HCT116 (cell line): ENCODE measurements at regions not wholly inside any gene's neighbourhood (a gene's known extent, or its start where the extent isn't known, plus 50 kb on each side); places are given as distances from the start of the nearest gene placed in this dataset.

Experiments used
- CBX3 ChIP-seq: IDR thresholded peaks from 2 replicates; pipeline ENCODE4 v1.6.1; 2012; ENCODE audit warnings: low read depth
- CEBPB ChIP-seq: IDR thresholded peaks from 2 replicates; pipeline ENCODE4 v1.6.1; 2012; ENCODE audit warnings: low read depth
- EZH2phosphoT487 ChIP-seq: fragments of 200-600 bp; IDR thresholded peaks from 2 replicates; pipeline ENCODE4 v1.6.1; 2018; ENCODE audit warnings: antibody characterized with exemption, borderline replicate concordance
- FOSL1 ChIP-seq: IDR thresholded peaks from 2 replicates; pipeline ENCODE4 v1.6.1; 2012; ENCODE audit warnings: low read depth
- JUND ChIP-seq: IDR thresholded peaks from 2 replicates; pipeline ENCODE4 v1.6.1; 2012
- POLR2A ChIP-seq: IDR thresholded peaks from 2 replicates; pipeline ENCODE4 v1.7.0; 2011; ENCODE audit warnings: borderline replicate concordance; ENCODE audit not compliant: insufficient read depth, insufficient read length; ENCODE audit errors: extremely low read depth
- POLR2AphosphoS5 ChIP-seq: IDR thresholded peaks from 2 replicates; pipeline ENCODE4 v1.6.1; 2011; ENCODE audit warnings: mild to moderate bottlenecking, low read depth, low read length, moderate library complexity
- RAD21 ChIP-seq: IDR thresholded peaks from 2 replicates; pipeline ENCODE4 v1.6.1; 2012; ENCODE audit warnings: low read depth, mild to moderate bottlenecking
- SIN3A ChIP-seq: IDR thresholded peaks from 2 replicates; pipeline ENCODE4 v1.6.1; 2012; ENCODE audit warnings: low read depth
- SP1 ChIP-seq: IDR thresholded peaks from 2 replicates; pipeline ENCODE4 v1.6.1; 2012; ENCODE audit warnings: low read depth
- TF ChIP-seq, protein P1 (sequence below): IDR thresholded peaks from 2 replicates; pipeline ENCODE4 v1.6.1; 2012; ENCODE audit warnings: low read depth
- TF ChIP-seq, protein P2 (sequence below): IDR thresholded peaks from 2 replicates; pipeline ENCODE4 v1.6.1; 2011; ENCODE audit warnings: mild to moderate bottlenecking, low read length, moderate library complexity; ENCODE audit not compliant: insufficient replicate concordance; ENCODE audit errors: extremely low read depth
- TF ChIP-seq, protein P3 (sequence below), 3 experiments: fragments of 200-600 bp in 1 of 3; sonication (generic) in 1 of 3; IDR thresholded peaks in 2 of 3; conservative IDR thresholded peaks in 1 of 3; 2 replicates each; pipeline ENCODE4 v1.5.1; 2012 to 2017; ENCODE audit warnings: low read depth in 2 of 3, low read length in 2 of 3, antibody characterized with exemption in 1 of 3, borderline replicate concordance in 1 of 3, control low read depth in 1 of 3, mild to moderate bottlenecking in 1 of 3, mixed read lengths in 1 of 3, mixed run types in 1 of 3, moderate library complexity in 1 of 3; ENCODE audit not compliant: insufficient read depth in 1 of 3

DNA sequence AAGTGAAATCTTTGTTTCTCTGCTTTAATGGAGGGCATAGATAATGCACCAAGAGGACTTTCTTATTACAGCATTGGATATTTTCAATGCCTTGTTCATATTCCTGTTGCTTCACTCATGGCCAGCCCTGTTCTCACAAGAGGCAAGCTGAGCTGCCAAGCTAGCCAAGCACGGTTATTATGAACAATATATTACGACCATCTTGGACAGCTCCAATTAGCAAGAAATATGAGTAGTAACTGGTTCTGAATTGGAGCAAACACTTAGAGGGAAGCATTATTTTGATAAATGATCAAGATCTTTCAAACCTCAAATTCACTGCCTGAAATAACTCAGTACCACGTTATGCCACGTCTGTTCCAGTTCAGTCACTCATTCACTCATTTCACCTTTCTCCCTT is 159.8 kb downstream of the SETD4 start:
- TF ChIP-seq, protein P1, sequence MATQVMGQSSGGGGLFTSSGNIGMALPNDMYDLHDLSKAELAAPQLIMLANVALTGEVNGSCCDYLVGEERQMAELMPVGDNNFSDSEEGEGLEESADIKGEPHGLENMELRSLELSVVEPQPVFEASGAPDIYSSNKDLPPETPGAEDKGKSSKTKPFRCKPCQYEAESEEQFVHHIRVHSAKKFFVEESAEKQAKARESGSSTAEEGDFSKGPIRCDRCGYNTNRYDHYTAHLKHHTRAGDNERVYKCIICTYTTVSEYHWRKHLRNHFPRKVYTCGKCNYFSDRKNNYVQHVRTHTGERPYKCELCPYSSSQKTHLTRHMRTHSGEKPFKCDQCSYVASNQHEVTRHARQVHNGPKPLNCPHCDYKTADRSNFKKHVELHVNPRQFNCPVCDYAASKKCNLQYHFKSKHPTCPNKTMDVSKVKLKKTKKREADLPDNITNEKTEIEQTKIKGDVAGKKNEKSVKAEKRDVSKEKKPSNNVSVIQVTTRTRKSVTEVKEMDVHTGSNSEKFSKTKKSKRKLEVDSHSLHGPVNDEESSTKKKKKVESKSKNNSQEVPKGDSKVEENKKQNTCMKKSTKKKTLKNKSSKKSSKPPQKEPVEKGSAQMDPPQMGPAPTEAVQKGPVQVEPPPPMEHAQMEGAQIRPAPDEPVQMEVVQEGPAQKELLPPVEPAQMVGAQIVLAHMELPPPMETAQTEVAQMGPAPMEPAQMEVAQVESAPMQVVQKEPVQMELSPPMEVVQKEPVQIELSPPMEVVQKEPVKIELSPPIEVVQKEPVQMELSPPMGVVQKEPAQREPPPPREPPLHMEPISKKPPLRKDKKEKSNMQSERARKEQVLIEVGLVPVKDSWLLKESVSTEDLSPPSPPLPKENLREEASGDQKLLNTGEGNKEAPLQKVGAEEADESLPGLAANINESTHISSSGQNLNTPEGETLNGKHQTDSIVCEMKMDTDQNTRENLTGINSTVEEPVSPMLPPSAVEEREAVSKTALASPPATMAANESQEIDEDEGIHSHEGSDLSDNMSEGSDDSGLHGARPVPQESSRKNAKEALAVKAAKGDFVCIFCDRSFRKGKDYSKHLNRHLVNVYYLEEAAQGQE, result no peak
- TF ChIP-seq POLR2A, result no peak
- TF ChIP-seq EZH2phosphoT487, result no peak
- TF ChIP-seq, protein P2, sequence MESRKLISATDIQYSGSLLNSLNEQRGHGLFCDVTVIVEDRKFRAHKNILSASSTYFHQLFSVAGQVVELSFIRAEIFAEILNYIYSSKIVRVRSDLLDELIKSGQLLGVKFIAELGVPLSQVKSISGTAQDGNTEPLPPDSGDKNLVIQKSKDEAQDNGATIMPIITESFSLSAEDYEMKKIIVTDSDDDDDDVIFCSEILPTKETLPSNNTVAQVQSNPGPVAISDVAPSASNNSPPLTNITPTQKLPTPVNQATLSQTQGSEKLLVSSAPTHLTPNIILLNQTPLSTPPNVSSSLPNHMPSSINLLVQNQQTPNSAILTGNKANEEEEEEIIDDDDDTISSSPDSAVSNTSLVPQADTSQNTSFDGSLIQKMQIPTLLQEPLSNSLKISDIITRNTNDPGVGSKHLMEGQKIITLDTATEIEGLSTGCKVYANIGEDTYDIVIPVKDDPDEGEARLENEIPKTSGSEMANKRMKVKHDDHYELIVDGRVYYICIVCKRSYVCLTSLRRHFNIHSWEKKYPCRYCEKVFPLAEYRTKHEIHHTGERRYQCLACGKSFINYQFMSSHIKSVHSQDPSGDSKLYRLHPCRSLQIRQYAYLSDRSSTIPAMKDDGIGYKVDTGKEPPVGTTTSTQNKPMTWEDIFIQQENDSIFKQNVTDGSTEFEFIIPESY, result no peak
- TF ChIP-seq SP1, result no peak
- TF ChIP-seq, protein P3, sequence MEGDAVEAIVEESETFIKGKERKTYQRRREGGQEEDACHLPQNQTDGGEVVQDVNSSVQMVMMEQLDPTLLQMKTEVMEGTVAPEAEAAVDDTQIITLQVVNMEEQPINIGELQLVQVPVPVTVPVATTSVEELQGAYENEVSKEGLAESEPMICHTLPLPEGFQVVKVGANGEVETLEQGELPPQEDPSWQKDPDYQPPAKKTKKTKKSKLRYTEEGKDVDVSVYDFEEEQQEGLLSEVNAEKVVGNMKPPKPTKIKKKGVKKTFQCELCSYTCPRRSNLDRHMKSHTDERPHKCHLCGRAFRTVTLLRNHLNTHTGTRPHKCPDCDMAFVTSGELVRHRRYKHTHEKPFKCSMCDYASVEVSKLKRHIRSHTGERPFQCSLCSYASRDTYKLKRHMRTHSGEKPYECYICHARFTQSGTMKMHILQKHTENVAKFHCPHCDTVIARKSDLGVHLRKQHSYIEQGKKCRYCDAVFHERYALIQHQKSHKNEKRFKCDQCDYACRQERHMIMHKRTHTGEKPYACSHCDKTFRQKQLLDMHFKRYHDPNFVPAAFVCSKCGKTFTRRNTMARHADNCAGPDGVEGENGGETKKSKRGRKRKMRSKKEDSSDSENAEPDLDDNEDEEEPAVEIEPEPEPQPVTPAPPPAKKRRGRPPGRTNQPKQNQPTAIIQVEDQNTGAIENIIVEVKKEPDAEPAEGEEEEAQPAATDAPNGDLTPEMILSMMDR (IDR thresholded peaks at IDR 0.05 in 2 of 3, conservative IDR thresholded peaks at IDR 0.05 in 1 of 3; ENCODE audit: borderline replicate concordance in 1 of 3, insufficient read depth in 1 of 3, low read depth in 2 of 3, low read length in 2 of 3), result no peak
- no peak for TF ChIP-seq CBX3
- no peak for TF ChIP-seq JUND
- TF ChIP-seq POLR2AphosphoS5, result no peak
- TF ChIP-seq CEBPB, result no peak
- TF ChIP-seq FOSL1, result no peak
- TF ChIP-seq SIN3A, result no peak
- no peak for TF ChIP-seq RAD21
